Epidermal melanocyte (primary cell): ENCODE measurements at regions not wholly inside any gene's neighbourhood (a gene's known extent, or its start where the extent isn't known, plus 50 kb on each side); places are given as distances from the start of the nearest gene placed in this dataset.

Source experiments
- DNase-seq: peaks from one replicate; pipeline ENCODE4 v3.0.0; 2011; ENCODE audit warnings: low spot score; ENCODE audit not compliant: insufficient read length

DNA sequence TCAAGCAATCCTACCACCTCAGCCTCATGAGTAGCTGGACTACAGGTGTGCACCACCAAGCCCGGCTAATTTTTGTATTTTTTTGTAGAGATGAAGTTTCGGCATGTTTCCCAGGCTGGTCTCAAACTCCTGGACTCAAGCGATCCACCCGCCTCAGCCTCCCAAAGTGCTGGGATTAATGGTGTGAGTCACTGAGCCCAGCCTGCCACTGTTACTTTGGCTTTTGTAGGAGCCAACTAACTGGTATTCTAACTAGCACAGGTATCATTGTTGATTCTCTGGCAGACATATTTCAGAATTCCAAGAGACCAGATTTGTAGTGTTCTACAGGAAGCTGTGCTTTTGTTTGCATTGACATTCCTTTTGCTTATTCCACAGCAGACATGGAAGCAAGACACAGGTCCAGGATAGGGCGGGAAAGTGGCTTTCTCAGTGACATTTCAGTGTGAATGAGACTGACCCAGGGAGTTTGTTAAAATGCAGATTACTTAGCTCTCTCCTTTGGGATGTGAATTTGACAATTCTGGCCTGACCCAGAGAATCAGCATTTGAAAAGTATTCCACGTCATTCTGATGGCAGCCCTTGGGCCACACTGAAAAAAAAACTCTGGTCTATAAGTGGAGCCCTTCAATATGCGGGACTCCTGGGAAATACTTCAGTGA, 52.2 kb upstream of the PAX6 start:
- DNase-seq, result no peak

GRCh38 chr11:31861011-31861410, 49.9 kb upstream of the PAX6 start:
- DNase-seq, result no peak
